ENCODE measurements at regions not wholly inside any gene's neighbourhood (a gene's known extent, or its start where the extent isn't known, plus 50 kb on each side); places are given as distances from the start of the nearest gene placed in this dataset.

GRCh38 chr3:178397202-178397601, 139.0 kb upstream of the KCNMB2 start:
- Histone ChIP-seq H3K9ac (replicated peaks; ENCODE audit: extremely low read depth, insufficient read depth, low read length) (no peak overlapping the region), H3K4me1 (ENCODE audit: control insufficient read depth, extremely low read depth, insufficient read depth, low read length) (peaks cover 9% of the 10 kb centered on the region), H3K27ac (ENCODE audit: insufficient read depth, low read depth, low read length) (no peak overlapping the region), H3K79me2 (ENCODE audit: control insufficient read depth, insufficient read depth, low read length) (no peaks in the 10 kb centered on the region), H4K20me1 (replicated peaks; ENCODE audit: control insufficient read depth, extremely low read depth, insufficient read depth, low read length) (no peaks in the 10 kb centered on the region), H3K4me2 (ENCODE audit: insufficient read depth, low read length) (no peak overlapping the region), H3K9me3 (replicated peaks; ENCODE audit: control insufficient read depth, insufficient read depth, low read length) (no peaks in the 10 kb centered on the region), H2AFZ (ENCODE audit: low read depth, low read length) (no peak overlapping the region), H3K36me3 (ENCODE audit: control insufficient read depth in 2 of 2, extremely low read depth in 1 of 2, insufficient read depth in 2 of 2, low read length in 2 of 2) (no peaks in the 10 kb centered on the region), H3K9me1 (replicated peaks; ENCODE audit: control insufficient read depth, extremely low read depth, insufficient read depth, low read length) (no peaks in the 10 kb centered on the region), H3K4me3 (replicated peaks in 1 of 3; ENCODE audit: insufficient read depth in 1 of 3, low read depth in 1 of 3, low read length in 3 of 3) (no peak overlapping the region), H3K27me3 (ENCODE audit: control insufficient read depth in 2 of 2, insufficient read depth in 2 of 2, low read length in 2 of 2) (no peaks in the 10 kb centered on the region)
- DNase-seq (ENCODE audit: low read depth, low spot score), result no peak
- BruUV-seq (replicated peaks), result no TSS peak
- dilution Hi-C loops (cut with MboI; ENCODE audit: extremely low pct_ligation_motif_present, low sequenced_read_pairs) (no loop called here), intact Hi-C loops (cut with micrococcal nuclease) (no loop called here)
- TF ChIP-seq MYC (IDR thresholded peaks at IDR 0.05; ENCODE audit: low read depth, low read length) (no peak), JUN (IDR thresholded peaks at IDR 0.05; ENCODE audit: borderline replicate concordance, insufficient read depth, insufficient read length, low read depth) (no peak), POLR2A (IDR thresholded peaks at IDR 0.05; ENCODE audit: low read depth, low read length) (no peak), MAX (IDR thresholded peaks at IDR 0.05; ENCODE audit: insufficient read depth, insufficient read length) (no peak), FOS (IDR thresholded peaks at IDR 0.05; ENCODE audit: borderline replicate concordance, insufficient read depth, low read length) (no peak), CTCF (IDR thresholded peaks at IDR 0.05; ENCODE audit: extremely low read depth in 1 of 2, insufficient read depth in 1 of 2, low read depth in 1 of 2, low read length in 2 of 2) (no peak), GATA2 (IDR thresholded peaks at IDR 0.05; ENCODE audit: insufficient read depth, insufficient read length, low read depth, low read length) (no peak), EZH2 (IDR thresholded peaks at IDR 0.05; ENCODE audit: borderline replicate concordance, low read depth, low read length, severe bottlenecking) (no peak), POLR2AphosphoS5 (IDR thresholded peaks at IDR 0.05; ENCODE audit: insufficient read depth, low read depth, low read length) (no peak)
- ChIA-PET POLR2A (no interaction called here), CTCF (no interaction called here)
- no peak for FAIRE-seq
